ENCODE measurements at regions not wholly inside any gene's neighbourhood (a gene's known extent, or its start where the extent isn't known, plus 50 kb on each side); places are given as distances from the start of the nearest gene placed in this dataset.

GRCh38 chr18:76721207-76721996, 101.0 kb upstream of the ZNF236 start:
- no peak overlapping the region for H3K27ac ChIP-seq
- intact Hi-C loops (cut with DNase I), result no loop called here
- H3K9me3 ChIP-seq, result no peaks in the 10 kb centered on the region
- H3K4me1 ChIP-seq, result no peaks in the 10 kb centered on the region
- no peak for TF ChIP-seq POLR2A (IDR thresholded peaks at IDR 0.05)
- TF ChIP-seq, protein P1, sequence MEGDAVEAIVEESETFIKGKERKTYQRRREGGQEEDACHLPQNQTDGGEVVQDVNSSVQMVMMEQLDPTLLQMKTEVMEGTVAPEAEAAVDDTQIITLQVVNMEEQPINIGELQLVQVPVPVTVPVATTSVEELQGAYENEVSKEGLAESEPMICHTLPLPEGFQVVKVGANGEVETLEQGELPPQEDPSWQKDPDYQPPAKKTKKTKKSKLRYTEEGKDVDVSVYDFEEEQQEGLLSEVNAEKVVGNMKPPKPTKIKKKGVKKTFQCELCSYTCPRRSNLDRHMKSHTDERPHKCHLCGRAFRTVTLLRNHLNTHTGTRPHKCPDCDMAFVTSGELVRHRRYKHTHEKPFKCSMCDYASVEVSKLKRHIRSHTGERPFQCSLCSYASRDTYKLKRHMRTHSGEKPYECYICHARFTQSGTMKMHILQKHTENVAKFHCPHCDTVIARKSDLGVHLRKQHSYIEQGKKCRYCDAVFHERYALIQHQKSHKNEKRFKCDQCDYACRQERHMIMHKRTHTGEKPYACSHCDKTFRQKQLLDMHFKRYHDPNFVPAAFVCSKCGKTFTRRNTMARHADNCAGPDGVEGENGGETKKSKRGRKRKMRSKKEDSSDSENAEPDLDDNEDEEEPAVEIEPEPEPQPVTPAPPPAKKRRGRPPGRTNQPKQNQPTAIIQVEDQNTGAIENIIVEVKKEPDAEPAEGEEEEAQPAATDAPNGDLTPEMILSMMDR (IDR thresholded peaks at IDR 0.05), result no peak
- no peak for DNase-seq
- 76 to 88% methylated on average over 9 of the region's 9 CpGs for WGBS, 2 donors
- H3K4me3 ChIP-seq (replicated peaks in 1 of 3), result no peak overlapping the region
- H3K36me3 ChIP-seq, result no peaks in the 10 kb centered on the region
- no peaks in the 10 kb centered on the region for H3K27me3 ChIP-seq

DNA sequence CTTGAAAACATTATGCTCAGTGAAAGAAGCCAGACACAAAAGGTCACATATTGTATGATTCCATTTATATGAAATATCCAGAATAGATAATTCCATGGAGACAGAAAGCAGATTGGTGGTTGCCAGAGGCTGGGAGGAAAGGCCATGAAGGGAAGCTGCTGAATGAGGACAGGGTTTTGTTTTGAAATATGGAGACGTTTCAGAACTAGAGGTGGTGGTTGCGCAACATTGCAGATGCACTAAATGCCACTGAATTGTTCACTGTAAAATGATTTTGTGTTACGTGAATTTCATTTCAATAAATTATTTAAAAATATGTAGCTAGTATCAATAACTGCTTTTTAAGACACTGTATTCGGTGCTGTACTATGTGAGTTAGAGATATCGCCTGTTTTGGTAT, 101.7 kb upstream of the ZNF236 start:
- 84 to 86% methylated on average over 5 of the region's 5 CpGs for WGBS, 2 donors
- intact Hi-C loops (cut with DNase I), result no loop called here

GRCh38 chr18:76715012-76715610, 107.2 kb upstream of the ZNF236 start:
- 82 to 86% methylated on average over 14 to 16 of the region's 16 CpGs for whole genome bisulfite sequencing, 2 donors
- DNase-seq, result no peak
- H3K36me3 ChIP-seq, result no peaks in the 10 kb centered on the region
- H3K27ac ChIP-seq, result no peak overlapping the region
- intact Hi-C loops (cut with DNase I), result no loop called here
- no peak for TF ChIP-seq POLR2A (IDR thresholded peaks at IDR 0.05)
- TF ChIP-seq, protein P1 (IDR thresholded peaks at IDR 0.05), result no peak
- H3K9me3 ChIP-seq, result no peaks in the 10 kb centered on the region
- H3K4me1 ChIP-seq, result no peaks in the 10 kb centered on the region
- H3K27me3 ChIP-seq, result no peaks in the 10 kb centered on the region
- H3K4me3 ChIP-seq (replicated peaks in 1 of 3), result no peak overlapping the region

More for the DNA sequence above, 101.7 kb upstream of the ZNF236 start:
- TF ChIP-seq POLR2A (IDR thresholded peaks at IDR 0.05), result no peak
- no peak overlapping the region for H3K4me3 ChIP-seq (replicated peaks in 1 of 3)
- H3K27ac ChIP-seq, result no peak overlapping the region
- H3K36me3 ChIP-seq, result no peaks in the 10 kb centered on the region
- no peaks in the 10 kb centered on the region for H3K27me3 ChIP-seq
- DNase-seq, result no peak
- no peaks in the 10 kb centered on the region for H3K4me1 ChIP-seq
- no peaks in the 10 kb centered on the region for H3K9me3 ChIP-seq

DNA sequence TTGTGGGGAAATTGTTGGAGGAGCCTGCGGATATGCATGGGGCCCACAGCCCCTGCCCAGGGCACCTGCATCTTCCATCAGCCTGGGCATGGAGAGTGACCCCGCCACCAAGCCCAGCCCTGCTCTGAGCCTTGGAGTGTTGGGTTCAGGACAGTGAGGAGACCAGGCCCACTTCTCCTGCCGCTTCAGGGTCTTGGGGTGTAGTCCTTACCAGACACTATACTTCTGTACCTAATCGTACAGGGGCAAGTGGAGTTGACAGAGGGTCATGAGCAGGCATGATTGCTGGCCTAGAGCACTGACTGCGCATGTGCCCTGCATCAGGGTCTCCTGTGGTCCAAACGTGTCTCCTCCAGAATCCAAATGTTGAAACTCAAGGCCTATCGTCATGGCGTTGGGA, 108.9 kb upstream of the ZNF236 start:
- no peak overlapping the region for H3K27ac ChIP-seq
- intact Hi-C loops (cut with DNase I), result loop anchor here (5.0 kb wide), 1 partner anchor 316 kb away; no protein-coding TSS in a partner anchor
- no peaks in the 10 kb centered on the region for H3K9me3 ChIP-seq
- 94% methylated on average over 8 of the region's 8 CpGs for WGBS, 2 donors
- TF ChIP-seq, protein P1 (IDR thresholded peaks at IDR 0.05), result no peak
- no peak for TF ChIP-seq POLR2A (IDR thresholded peaks at IDR 0.05)
- H3K4me3 ChIP-seq (replicated peaks in 1 of 3), result no peak overlapping the region
- H3K36me3 ChIP-seq, result no peaks in the 10 kb centered on the region
- peaks cover 0 to 4% of the 10 kb centered on the region in 2 donors for H3K4me1 ChIP-seq
- H3K27me3 ChIP-seq, result no peaks in the 10 kb centered on the region
- DNase-seq, result no peak

DNA sequence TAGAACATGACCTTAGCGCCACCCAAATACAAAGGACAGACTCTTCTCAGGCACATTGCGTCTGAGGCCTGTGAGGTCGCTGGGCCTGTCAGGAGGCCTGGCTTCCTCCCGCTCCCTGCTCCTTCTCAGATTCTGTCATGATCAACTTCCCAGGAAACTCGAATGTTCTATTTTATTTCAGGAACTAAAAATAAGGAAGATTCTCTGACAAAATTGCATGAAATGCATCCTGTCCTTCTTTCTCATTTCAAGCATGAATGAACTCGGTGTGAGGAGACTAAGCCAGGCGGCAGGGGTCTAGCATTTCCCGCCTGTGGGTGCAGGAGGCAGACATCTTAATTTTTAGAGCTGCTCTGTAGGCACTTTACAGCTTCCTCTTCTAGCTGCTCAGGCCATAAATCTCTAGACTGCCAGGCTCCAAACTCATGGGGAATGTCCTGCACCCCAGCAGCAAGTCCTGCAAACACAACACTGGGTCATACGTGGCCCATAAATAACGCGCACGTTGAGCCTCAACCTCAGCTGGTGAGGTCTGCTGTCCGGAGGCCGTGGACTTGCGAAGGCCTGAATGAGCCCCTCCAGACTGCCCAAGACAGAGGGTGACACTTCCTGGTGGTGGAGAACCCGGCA, 109.7 kb upstream of the ZNF236 start:
- intact Hi-C loops (cut with DNase I), result loop anchor here (5.0 kb wide), 1 partner anchor 315 kb away; no protein-coding TSS in a partner anchor
- Histone ChIP-seq H3K4me1 (peaks cover 0 to 4% of the 10 kb centered on the region in 2 donors), H3K27ac (no peak overlapping the region), H3K4me3 (replicated peaks in 1 of 3) (no peak overlapping the region), H3K36me3 (no peaks in the 10 kb centered on the region), H3K9me3 (no peaks in the 10 kb centered on the region), H3K27me3 (no peaks in the 10 kb centered on the region)
- DNase-seq, result no peak
- WGBS, 2 donors, result 91 to 93% methylated on average over 16 of the region's 16 CpGs
- TF ChIP-seq, protein P1 (IDR thresholded peaks at IDR 0.05), result no peak
- no peak for TF ChIP-seq POLR2A (IDR thresholded peaks at IDR 0.05)

Measured in thyroid gland (tissue), 4 donors.